Panc1 (cell line): ENCODE measurements at regions not wholly inside any gene's neighbourhood (a gene's known extent, or its start where the extent isn't known, plus 50 kb on each side); places are given as distances from the start of the nearest gene placed in this dataset.

Experiments used
- ATAC-seq: fragments of 200-7000 bp; cut with Tn5 transposase; 2 replicates; pipeline ENCODE4 v1.9.1; 2020; ENCODE audit warnings: mild to moderate bottlenecking, moderate library complexity
- BruUV-seq: library from RNA; stranded (reverse); fragments of 400-500 nt; replicated peaks from 2 replicates; lab custom pipeline; 2021; lab: Mats Ljungman, UMichigan
- CTCF ChIA-PET: fragments of 300-600 bp; sonication (Branson Sonifier 250); formaldehyde crosslinking; loops from one replicate; lab custom pipeline; 2022; ENCODE audit warnings: antibody characterized with exemption; lab: Charles Lee
- POLR2A ChIA-PET: fragments of 300-600 bp; sonication (Branson Sonifier 250); formaldehyde crosslinking; loops from one replicate; lab custom pipeline; 2022; ENCODE audit warnings: antibody characterized with exemption; lab: Charles Lee
- DNase-seq: peaks from one replicate; pipeline ENCODE4 v3.0.0-alpha.2; 2010; ENCODE audit warnings: low read depth, low spot score
- H3K27ac ChIP-seq: 2 replicates; pipeline ENCODE4 v1.5.1; 2011; ENCODE audit warnings: mild to moderate bottlenecking, low read length, inconsistent platforms
- H3K27me3 ChIP-seq: fragments of 200-500 bp; sonication (Bioruptor generic); 2 replicates; pipeline ENCODE4 v1.6.0; 2014; ENCODE audit warnings: low read length, inconsistent platforms; ENCODE audit not compliant: control insufficient read depth, insufficient read depth
- H3K36me3 ChIP-seq: fragments of 200-500 bp; sonication (Bioruptor generic); 2 replicates; pipeline ENCODE4 v1.5.1; 2014; ENCODE audit warnings: inconsistent platforms, mild to moderate bottlenecking, low read length, moderate library complexity; ENCODE audit not compliant: control insufficient read depth, insufficient read depth
- H3K4me1 ChIP-seq: 2 replicates; pipeline ENCODE4 v1.5.1; 2011; ENCODE audit warnings: inconsistent platforms, mild to moderate bottlenecking, low read length, moderate library complexity; ENCODE audit not compliant: control insufficient read depth, insufficient read depth
- H3K4me3 ChIP-seq, 2 experiments: 2 replicates each; pipeline ENCODE4 v1.5.1; 2011 to 2012; ENCODE audit warnings: low read depth in 2 of 2, low read length in 2 of 2, mild to moderate bottlenecking in 2 of 2, inconsistent platforms in 1 of 2, moderate library complexity in 1 of 2
- H3K9me3 ChIP-seq: fragments of 200-500 bp; sonication (Bioruptor generic); 2 replicates; pipeline ENCODE4 v1.5.1; 2014; ENCODE audit warnings: low read depth, mild to moderate bottlenecking, inconsistent platforms, low read length, moderate library complexity; ENCODE audit not compliant: control insufficient read depth, insufficient read depth
- POLR2AphosphoS5 ChIP-seq: IDR thresholded peaks from 2 replicates; pipeline ENCODE4 v1.6.1; 2012; ENCODE audit warnings: mild to moderate bottlenecking, low read depth, low read length, moderate library complexity
- REST ChIP-seq, 2 experiments: IDR thresholded peaks; 2 replicates each; pipeline ENCODE4 v1.6.1; 2011 to 2012; ENCODE audit warnings: low read depth in 2 of 2, control low read depth in 1 of 2, low read length in 1 of 2, mild to moderate bottlenecking in 1 of 2, moderate library complexity in 1 of 2; ENCODE audit not compliant: insufficient read depth in 1 of 2
- SIN3A ChIP-seq: IDR thresholded peaks from 2 replicates; pipeline ENCODE4 v1.6.1; 2012; ENCODE audit warnings: low read depth, mild to moderate bottlenecking, low read length, moderate library complexity, borderline replicate concordance; ENCODE audit not compliant: insufficient read depth
- TCF7L2 ChIP-seq: IDR thresholded peaks from 2 replicates; pipeline ENCODE4 v1.6.1; 2011; ENCODE audit warnings: mild to moderate bottlenecking, low read depth, low read length, inconsistent platforms
- in situ Hi-C: cut with HindIII; loops from 2 replicates; pipeline ENCODE4 v1.10.0; 2016; ENCODE audit warnings: low sequenced_read_pairs, low pct_unique_long_range_greater_than_20kb
- intact Hi-C: fragments of 100-400 bp; cut with micrococcal nuclease; formaldehyde crosslinking; loops from one replicate; pipeline ENCODE4 v1.10.0; 2022; ENCODE audit not compliant: unreplicated experiment
- TF ChIP-seq, protein P1 (sequence below): fragments of 450-650 bp; IDR thresholded peaks from 2 replicates; pipeline ENCODE4 v1.5.1; 2017; ENCODE audit warnings: mild to moderate bottlenecking

GRCh38 chr1:78722105-78722504, 72.5 kb downstream of the IFI44 start:
- Histone ChIP-seq H3K9me3 (no peaks in the 10 kb centered on the region), H3K27me3 (no peaks in the 10 kb centered on the region), H3K4me3 (no peak overlapping the region), H3K4me1 (no peaks in the 10 kb centered on the region), H3K36me3 (no peaks in the 10 kb centered on the region), H3K27ac (no peak overlapping the region)
- in situ Hi-C loops (no loop called here), intact Hi-C loops (no loop called here)
- POLR2A ChIA-PET: no interaction called here
- BruUV-seq: no TSS peak
- no peak for DNase-seq
- CTCF ChIA-PET: no interaction called here
- ATAC-seq: no peak
- no peak for TF ChIP-seq REST (IDR thresholded peaks at IDR 0.05; ENCODE audit: insufficient read depth in 1 of 2, low read depth in 2 of 2, low read length in 1 of 2)
- no peak for TF ChIP-seq POLR2AphosphoS5
- no peak for TF ChIP-seq SIN3A
- TF ChIP-seq, protein P1, sequence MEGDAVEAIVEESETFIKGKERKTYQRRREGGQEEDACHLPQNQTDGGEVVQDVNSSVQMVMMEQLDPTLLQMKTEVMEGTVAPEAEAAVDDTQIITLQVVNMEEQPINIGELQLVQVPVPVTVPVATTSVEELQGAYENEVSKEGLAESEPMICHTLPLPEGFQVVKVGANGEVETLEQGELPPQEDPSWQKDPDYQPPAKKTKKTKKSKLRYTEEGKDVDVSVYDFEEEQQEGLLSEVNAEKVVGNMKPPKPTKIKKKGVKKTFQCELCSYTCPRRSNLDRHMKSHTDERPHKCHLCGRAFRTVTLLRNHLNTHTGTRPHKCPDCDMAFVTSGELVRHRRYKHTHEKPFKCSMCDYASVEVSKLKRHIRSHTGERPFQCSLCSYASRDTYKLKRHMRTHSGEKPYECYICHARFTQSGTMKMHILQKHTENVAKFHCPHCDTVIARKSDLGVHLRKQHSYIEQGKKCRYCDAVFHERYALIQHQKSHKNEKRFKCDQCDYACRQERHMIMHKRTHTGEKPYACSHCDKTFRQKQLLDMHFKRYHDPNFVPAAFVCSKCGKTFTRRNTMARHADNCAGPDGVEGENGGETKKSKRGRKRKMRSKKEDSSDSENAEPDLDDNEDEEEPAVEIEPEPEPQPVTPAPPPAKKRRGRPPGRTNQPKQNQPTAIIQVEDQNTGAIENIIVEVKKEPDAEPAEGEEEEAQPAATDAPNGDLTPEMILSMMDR: no peak
- no peak for TF ChIP-seq TCF7L2

GRCh38 chr1:78722521-78722920, 72.9 kb downstream of the IFI44 start:
- DNase-seq: no peak
- in situ Hi-C loops (no loop called here), intact Hi-C loops (no loop called here)
- no peaks in the 10 kb centered on the region for H3K36me3 ChIP-seq
- ChIA-PET CTCF (no interaction called here), POLR2A (no interaction called here)
- H3K27ac ChIP-seq: no peak overlapping the region
- H3K9me3 ChIP-seq: no peaks in the 10 kb centered on the region
- no peaks in the 10 kb centered on the region for H3K27me3 ChIP-seq
- no peak overlapping the region for H3K4me3 ChIP-seq
- BruUV-seq: no TSS peak
- no peak for ATAC-seq
- no peaks in the 10 kb centered on the region for H3K4me1 ChIP-seq
- TF ChIP-seq REST (IDR thresholded peaks at IDR 0.05; ENCODE audit: insufficient read depth in 1 of 2, low read depth in 2 of 2, low read length in 1 of 2): no peak
- TF ChIP-seq, protein P1: no peak
- TF ChIP-seq POLR2AphosphoS5: no peak
- TF ChIP-seq TCF7L2: no peak
- no peak for TF ChIP-seq SIN3A
